ENCODE measurements at regions not wholly inside any gene's neighbourhood (a gene's known extent, or its start where the extent isn't known, plus 50 kb on each side); places are given as distances from the start of the nearest gene placed in this dataset.

GRCh38 chr4:111961809-111962208 is 183.4 kb upstream of the FAM241A start:
- no peak for DNase-seq (ENCODE audit: low spot score)

GRCh38 chr4:111963158-111963700 is 182.0 kb upstream of the FAM241A start:
- peak; percentile 7 for DNase-seq (ENCODE audit: low spot score)

DNA sequence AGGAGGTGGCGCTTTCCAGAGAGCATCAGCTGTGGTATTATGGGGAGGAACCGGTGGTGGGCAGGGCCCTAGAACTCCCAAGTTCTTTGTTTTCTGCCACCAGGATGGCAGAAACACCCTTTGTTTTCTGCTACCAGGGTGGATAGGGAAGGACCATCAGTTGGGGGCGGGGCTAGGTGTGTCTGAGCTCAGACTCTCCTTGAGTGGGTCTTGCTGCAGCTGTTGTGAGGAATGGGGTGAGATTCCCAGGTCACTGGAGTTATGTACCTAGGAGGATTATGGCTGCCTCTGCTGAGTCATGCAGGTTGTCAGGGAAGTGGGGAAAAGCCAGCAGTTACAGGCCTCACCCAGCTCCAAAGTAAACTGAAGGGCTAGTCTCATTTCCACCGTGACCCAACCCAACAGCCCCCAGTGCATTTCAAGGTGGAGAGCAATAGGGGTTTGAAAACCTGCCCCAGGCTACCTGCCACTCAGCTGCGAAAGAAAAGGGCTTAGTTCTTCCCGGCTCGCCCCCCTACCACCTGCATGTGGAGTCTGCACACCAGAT is 167.8 kb upstream of the FAM241A start:
- no peak for DNase-seq (ENCODE audit: low spot score)

- DNase-seq (ENCODE audit: low spot score), result no peak
Measured at GRCh38 chr4:111979921-111980320, 165.3 kb upstream of the FAM241A start.

DNA sequence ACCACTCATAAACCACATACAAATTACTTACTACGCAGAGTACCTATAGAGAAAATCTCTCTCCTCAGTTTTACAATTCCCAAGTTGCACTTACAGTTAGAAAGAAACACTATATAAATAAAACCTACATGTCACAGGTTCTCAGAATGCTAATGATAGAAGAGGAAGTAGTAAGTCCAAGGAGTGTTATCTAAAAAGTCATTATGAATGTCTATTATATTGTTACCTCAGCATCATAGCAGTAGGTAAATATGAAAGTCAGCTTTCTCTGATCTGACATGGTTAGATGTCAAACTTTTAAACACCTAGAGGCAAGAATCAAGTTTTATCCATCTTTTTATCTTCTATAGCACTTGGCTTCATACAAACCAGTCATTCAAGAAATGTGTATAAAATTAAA is 163.2 kb upstream of the FAM241A start:
- DNase-seq (ENCODE audit: low spot score), result no peak

DNA sequence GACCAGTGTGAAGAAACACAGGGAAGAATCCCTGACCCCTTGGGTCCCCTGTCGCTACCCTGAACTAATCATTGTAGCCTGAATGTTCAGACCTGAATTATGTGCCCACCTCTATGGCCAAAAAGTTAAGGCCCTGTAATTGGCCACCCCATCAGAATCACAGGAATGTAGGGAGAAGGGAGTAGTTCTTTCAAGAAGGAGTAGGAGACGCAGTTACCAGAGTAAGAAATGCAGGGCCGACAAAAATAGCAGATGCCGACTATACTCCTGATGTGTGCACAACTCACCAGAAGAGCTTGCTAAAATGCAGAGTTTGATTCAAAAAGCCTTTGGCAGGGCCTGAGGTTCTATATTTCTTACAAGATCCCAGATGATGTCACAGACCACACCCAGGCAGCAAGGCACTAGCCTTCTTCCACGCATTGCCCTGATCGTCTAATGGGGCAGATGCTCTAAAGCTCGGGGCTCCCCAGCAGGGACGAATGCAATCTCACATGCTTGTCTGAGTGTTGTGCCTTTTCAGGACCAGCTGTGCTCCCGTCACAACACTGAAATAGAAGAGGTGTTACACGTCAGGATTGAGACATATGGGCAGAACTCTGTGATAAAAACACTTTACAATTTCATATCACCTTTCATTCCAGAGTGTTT is 161.0 kb upstream of the FAM241A start:
- DNase-seq (ENCODE audit: low spot score), result no peak

DNA sequence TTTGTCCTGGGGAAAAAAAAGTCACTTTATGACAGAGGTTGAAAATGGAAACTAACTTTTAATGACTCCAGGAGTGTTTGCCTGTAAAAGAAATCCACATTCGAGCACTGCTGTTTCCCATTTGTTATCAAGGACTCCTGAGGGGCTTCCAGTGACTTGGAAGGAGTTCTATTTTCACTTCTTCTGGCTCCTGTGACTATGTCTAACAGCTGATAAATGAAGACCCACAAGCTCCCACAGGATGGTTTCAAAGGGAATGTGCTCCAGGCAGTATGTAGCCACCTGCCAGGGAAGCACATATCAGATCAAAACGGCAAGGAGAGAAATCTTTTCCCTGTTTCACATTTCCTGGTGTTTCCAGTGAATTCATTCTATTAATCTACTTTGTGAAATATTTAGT is 159.8 kb upstream of the FAM241A start:
- no peak for DNase-seq (ENCODE audit: low spot score)

GRCh38 chr4:111986095-111986494 is 159.2 kb upstream of the FAM241A start:
- no peak for DNase-seq (ENCODE audit: low spot score)

DNA sequence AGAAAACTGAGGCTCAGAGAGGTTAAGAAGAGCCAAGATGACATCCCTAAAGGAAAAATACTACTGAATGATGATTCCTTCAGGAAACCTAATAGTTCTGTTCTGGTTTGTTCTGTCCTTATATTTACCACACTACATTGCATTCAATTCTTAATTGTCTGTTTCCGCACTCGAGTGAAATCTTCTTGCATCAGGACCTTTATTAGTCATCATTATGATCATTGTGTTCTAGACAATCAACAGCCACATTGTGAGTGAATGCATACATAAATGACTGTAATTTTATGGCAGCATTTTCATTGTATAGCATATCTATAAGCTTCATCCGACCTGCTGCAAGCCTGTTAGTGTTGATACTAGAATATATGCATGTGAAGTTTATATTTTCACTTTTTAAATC is 156.7 kb upstream of the FAM241A start:
- no peak for DNase-seq (ENCODE audit: low spot score)

DNA sequence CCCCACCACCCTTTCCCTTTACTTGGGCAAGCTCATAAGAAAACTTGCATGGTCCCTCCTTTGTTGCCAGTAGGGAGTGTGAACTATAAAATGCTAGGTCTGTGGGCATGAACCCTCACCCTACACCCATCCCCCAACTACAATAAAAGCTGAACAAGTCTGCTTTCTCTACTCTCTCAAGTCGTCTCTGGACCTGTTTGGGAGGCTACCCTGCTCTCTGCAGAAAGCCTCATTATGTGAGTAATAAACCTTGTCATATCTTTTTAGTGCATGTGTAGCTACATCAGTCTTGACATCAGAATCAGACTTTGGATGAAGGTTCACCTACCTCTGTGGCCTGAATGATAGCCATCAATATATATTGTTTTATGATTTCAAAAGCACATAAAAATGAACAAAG is 155.4 kb upstream of the FAM241A start:
- no peak for DNase-seq (ENCODE audit: low spot score)

DNA sequence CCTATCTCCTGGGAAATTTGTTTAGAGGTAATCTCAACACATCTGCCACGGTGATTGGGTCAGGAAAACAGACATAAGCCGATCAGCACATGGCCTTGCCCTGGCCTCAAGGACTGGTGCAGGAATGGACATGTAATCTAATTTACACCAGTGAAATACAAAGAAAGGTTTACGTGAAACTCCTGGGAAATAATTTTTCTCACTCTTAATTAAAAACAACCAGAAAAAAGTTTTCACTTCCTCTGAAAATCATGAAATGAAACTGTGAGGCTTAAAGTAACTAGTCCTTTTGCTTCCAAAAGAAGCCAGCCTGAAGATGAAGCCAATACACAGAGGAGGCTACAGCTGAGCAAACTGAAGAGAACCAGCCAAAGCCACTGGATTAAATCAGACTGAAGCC is 154.1 kb upstream of the FAM241A start:
- no peak for DNase-seq (ENCODE audit: low spot score)

DNA sequence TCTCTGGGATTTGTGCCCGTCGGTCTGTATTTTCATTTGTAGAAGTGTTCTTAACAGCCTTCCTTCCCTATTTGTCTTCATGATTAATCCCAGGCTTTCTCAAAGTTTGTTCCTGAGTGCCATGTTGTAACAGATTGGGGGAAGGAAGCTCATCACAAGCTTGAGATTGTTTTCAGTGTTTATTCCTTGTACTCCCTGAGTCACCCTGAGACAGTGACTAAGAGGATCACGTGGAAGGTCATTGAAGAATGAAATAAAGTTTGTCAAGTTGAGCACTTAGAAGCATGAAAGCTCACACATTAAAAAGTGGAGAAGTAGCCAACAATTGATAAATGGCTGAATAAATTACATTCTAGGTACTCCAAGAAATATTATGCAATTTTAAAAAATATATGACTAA is 153.5 kb upstream of the FAM241A start:
- no peak for DNase-seq (ENCODE audit: low spot score)

GRCh38 chr4:111992351-111993168 is 152.7 kb upstream of the FAM241A start:
- DNase-seq (ENCODE audit: low spot score), result no peak

DNA sequence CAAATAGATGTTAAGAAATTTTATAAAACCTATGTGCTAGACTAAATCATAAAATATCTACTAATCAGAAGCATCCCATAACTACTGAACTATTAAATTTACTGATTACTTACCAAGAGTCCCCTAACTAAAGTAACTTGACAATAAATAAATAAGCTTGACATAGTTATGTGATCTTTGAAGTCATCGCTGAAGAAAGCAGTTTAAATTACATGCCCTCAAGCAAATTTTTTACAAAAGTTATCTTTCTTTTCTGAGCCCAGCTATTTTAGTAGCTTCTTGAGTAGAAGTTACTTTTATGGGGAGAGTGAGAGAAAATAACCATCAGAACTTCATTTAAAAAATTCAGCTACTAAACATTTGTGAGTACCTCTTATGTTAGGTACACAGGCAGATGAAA is 150.9 kb upstream of the FAM241A start:
- DNase-seq (ENCODE audit: low spot score), result no peak

- no peak for DNase-seq (ENCODE audit: low spot score)
Measured at GRCh38 chr4:111997785-111998184, 147.5 kb upstream of the FAM241A start.

DNA sequence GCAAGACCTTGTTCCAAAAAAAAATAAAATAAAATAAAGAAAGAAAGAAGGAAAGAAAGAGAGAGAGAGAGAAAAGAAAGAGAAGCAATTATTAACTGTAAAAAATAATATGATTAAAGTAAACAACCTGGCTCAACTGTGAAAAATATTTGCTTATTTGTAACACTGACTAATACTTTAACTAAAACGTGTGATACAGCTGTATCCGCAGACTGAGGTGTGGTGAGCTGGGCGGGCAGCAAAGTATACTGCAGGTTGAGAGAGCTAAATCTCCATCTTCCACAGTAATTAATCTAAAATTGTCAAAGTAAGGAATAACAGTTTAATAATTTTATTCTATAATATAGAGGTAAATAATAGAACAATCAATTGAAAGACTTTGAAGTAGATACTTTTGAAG is 145.5 kb upstream of the FAM241A start:
- DNase-seq (ENCODE audit: low spot score), result no peak

- no peak for DNase-seq (ENCODE audit: low spot score)
Measured at GRCh38 chr4:112001041-112001440, 144.2 kb upstream of the FAM241A start.

DNA sequence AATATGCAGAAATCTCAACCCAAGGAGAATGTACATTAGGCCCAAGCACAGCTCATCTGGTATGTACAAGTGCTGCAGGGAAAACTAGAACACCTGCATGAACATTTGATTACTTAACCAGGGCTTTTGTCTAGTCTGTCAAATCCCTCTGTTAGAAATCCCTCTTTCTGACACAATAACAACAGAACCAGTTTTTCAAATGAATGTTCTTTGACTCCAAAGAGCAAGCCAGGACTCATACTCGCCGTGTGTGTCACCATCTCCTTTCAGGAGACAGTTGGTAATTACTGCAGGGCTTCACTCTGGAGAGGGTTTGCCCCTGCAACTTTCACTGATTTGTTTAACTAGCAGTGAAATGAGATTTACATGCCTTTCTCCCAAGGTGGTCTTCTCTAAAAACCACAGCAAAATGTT is 143.0 kb upstream of the FAM241A start:
- DNase-seq (ENCODE audit: low spot score), result no peak

GRCh38 chr4:112003231-112003907 is 141.9 kb upstream of the FAM241A start:
- DNase-seq (ENCODE audit: low spot score), result no peak

DNA sequence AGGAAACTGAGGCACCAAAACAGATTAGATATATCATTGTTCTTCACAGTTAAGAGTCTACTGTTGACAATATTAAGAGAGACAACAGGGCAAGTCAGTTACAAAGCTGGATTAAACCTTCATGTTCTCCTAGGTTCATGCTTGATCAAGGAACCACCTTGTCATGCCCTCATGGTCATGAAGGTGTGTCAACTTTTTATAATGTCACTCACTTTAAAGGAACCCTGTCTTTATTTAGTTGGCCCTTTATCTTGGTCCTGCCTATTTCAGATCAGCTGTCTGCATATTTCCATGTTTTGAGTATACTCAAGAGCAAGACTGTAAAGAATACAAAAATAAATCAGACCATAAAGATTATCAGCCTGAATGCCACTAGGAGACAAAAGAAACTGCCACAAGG is 140.2 kb upstream of the FAM241A start:
- no peak for DNase-seq (ENCODE audit: low spot score)

DNA sequence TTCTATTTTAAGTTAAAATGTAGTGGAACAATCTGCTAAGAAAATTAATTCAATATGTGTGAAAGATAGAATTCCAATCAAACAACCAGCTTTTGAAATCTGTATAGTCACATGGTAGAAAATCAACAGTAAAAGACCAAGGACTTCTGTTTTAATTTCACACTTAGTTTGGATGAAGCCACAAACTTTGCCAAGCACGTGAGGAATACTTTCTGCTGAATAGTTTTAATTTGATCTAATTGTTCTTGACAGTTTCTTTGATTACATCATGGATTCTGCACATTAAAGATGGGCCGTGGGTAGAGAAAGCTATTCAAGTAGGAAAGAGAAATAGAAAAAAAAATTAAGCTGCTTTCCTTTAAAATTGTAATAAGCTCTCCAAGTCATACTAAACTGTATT is 137.9 kb upstream of the FAM241A start:
- no peak for DNase-seq (ENCODE audit: low spot score)

DNA sequence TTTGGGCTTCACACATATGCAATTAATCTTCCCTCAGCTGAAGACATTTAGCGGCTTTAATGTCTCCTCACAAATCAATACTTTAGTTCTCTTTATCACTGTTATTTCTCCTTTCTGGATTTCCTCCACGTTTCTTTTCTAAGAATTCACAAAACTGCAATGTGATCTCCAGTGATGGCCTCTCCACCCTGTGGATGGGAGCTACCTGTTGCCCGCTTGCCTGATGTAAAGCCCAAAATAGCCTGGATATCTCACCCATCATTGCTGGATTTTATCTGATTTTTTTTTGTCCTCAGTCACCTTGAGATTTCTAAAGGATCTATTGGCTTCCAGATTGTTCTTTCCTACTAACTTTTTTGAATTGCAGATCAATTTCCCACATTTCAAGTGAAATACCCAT is 129.3 kb upstream of the FAM241A start:
- DNase-seq (ENCODE audit: low spot score), result no peak
